Thyroid gland (tissue), 4 donors: ENCODE measurements at regions not wholly inside any gene's neighbourhood (a gene's known extent, or its start where the extent isn't known, plus 50 kb on each side); places are given as distances from the start of the nearest gene placed in this dataset.

ENCODE experiments used
- DNase-seq, 2 donors: peaks; one replicate each; pipeline ENCODE4 v3.0.0-alpha.2; 2019
- H3K27ac ChIP-seq, 3 donors: fragments of 200-600 bp; sonication (generic); 1 replicate in 2 of 3; 2 replicates in 1 of 3; pipeline ENCODE4 v1.5.1; 2016 to 2019; ENCODE audit warnings: mild to moderate bottlenecking in 1 of 3, moderate library complexity in 1 of 3
- H3K27me3 ChIP-seq: fragments of 200-600 bp; sonication (generic); one replicate; pipeline ENCODE4 v1.5.1; 2019
- H3K36me3 ChIP-seq, 2 donors: fragments of 200-600 bp; sonication (generic); one replicate each; pipeline ENCODE4 v1.5.1; 2016 to 2019
- H3K4me1 ChIP-seq, 2 donors: fragments of 200-600 bp; sonication (generic); one replicate each; pipeline ENCODE4 v1.5.1; 2017 to 2019
- H3K4me3 ChIP-seq, 3 donors: fragments of 200-600 bp; sonication (generic); replicated peaks in 1 of 3; 1 replicate in 2 of 3; 2 replicates in 1 of 3; pipeline ENCODE4 v1.5.1; 2016; ENCODE audit warnings: mild to moderate bottlenecking in 1 of 3
- H3K9me3 ChIP-seq: fragments of 200-600 bp; sonication (generic); one replicate; pipeline ENCODE4 v1.5.1; 2017
- POLR2A ChIP-seq, 2 donors: fragments of 450-650 bp; IDR thresholded peaks; one replicate each; pipeline ENCODE4 v1.6.1; 2017; ENCODE audit warnings: antibody characterized with exemption in 2 of 2, mild to moderate bottlenecking in 2 of 2, moderate library complexity in 1 of 2
- WGBS, 2 donors: methylation state at CpG; one replicate each; pipeline ENCODE4 v1.1.5; 2017; 5-methylcytosine and 5-hydroxymethylcytosine counted together
- intact Hi-C: fragments of 100-400 bp; cut with DNase I; formaldehyde crosslinking; loops from one replicate; pipeline ENCODE4 v1.15.1; 2023
- TF ChIP-seq, protein P1 (sequence below), 6 experiments: fragments of 200-600 bp in 3 of 6; fragments of 450-650 bp in 3 of 6; sonication (generic) in 3 of 6; IDR thresholded peaks; one replicate each; pipeline ENCODE4 v1.5.1; 2016 to 2019; ENCODE audit warnings: antibody characterized with exemption in 6 of 6, mild to moderate bottlenecking in 2 of 6, inconsistent platforms in 1 of 6, moderate library complexity in 1 of 6

DNA sequence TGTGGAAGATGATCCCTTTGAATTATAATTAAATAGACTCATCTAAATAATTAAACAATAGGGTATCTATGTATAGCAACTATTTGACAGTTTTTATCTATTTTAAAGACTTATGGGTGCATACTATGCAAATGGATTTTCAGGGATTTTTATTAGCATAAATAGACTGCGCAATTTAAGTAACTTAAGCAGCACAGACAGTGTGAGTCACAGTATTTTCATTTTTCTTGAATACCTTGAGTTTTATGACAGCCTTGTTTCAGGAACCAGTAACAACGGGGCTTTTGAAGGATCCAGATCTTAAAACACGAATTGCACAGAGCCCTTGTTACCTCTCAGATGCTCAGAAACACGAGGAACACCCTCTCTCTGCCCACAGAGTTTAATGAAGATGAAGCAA lies 175.5 kb upstream of the CD96 start:
- H3K36me3 ChIP-seq: no peaks in the 10 kb centered on the region

DNA sequence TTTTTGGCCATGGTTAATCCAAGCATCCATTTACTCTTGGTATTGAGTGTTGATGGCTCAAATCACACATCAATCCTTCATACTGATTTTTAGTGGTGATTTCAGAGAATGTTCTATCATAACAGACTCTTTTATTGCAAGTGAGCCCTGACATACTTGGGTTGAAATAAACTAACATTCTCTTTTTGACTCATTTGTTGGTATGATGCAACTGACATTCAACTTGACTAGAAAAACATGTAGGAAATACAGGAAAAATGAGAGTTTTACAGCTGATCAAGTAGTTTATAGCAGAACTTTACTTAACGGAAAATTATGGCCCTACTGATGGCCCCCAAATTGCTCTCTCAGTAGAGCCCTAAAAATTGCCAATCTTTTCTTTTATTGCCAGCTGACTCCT lies 173.9 kb upstream of the CD96 start:
- no peaks in the 10 kb centered on the region for H3K27me3 ChIP-seq
- WGBS, 2 donors: 74 to 80% methylated on average over 1 of the region's 1 CpG
- DNase-seq: no peak
- no peaks in the 10 kb centered on the region for H3K4me1 ChIP-seq
- TF ChIP-seq, protein P1, sequence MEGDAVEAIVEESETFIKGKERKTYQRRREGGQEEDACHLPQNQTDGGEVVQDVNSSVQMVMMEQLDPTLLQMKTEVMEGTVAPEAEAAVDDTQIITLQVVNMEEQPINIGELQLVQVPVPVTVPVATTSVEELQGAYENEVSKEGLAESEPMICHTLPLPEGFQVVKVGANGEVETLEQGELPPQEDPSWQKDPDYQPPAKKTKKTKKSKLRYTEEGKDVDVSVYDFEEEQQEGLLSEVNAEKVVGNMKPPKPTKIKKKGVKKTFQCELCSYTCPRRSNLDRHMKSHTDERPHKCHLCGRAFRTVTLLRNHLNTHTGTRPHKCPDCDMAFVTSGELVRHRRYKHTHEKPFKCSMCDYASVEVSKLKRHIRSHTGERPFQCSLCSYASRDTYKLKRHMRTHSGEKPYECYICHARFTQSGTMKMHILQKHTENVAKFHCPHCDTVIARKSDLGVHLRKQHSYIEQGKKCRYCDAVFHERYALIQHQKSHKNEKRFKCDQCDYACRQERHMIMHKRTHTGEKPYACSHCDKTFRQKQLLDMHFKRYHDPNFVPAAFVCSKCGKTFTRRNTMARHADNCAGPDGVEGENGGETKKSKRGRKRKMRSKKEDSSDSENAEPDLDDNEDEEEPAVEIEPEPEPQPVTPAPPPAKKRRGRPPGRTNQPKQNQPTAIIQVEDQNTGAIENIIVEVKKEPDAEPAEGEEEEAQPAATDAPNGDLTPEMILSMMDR (IDR thresholded peaks at IDR 0.05): no peak
- TF ChIP-seq POLR2A (IDR thresholded peaks at IDR 0.05): no peak
- H3K9me3 ChIP-seq: no peaks in the 10 kb centered on the region
- H3K27ac ChIP-seq: no peak overlapping the region
- H3K36me3 ChIP-seq: no peaks in the 10 kb centered on the region
- intact Hi-C loops: no loop called here
- H3K4me3 ChIP-seq: no peak overlapping the region

More for the DNA sequence above, 175.5 kb upstream of the CD96 start:
- no peak for TF ChIP-seq POLR2A (IDR thresholded peaks at IDR 0.05)
- TF ChIP-seq, protein P1 (IDR thresholded peaks at IDR 0.05): no peak
- Histone ChIP-seq H3K4me3 (no peak overlapping the region), H3K27me3 (no peaks in the 10 kb centered on the region), H3K4me1 (no peaks in the 10 kb centered on the region), H3K9me3 (no peaks in the 10 kb centered on the region), H3K27ac (no peak overlapping the region)
- intact Hi-C loops: no loop called here
- DNase-seq: no peak
- WGBS, 2 donors: 81 to 86% methylated on average over 4 of the region's 4 CpGs

DNA sequence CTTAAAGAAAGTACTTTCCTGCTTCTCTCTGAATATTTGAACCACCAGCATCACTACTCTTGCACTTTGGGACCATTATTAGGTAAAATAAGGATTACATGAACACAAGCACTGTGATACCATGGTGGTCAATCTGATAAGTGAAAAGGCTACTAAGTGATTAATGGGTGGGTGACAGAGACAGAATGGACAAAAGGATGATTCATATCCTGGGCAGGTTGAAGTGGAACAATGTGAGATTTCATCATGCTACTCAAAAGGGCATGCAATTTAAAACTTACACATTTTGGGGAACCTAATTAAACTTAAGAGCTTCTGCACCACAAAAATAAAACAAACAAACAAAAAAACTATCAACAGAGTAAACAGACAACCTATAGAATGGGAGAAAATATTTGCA lies 172.0 kb upstream of the CD96 start:
- Histone ChIP-seq H3K36me3 (no peaks in the 10 kb centered on the region), H3K27ac (no peak overlapping the region), H3K4me3 (no peak overlapping the region), H3K9me3 (no peaks in the 10 kb centered on the region), H3K27me3 (no peaks in the 10 kb centered on the region), H3K4me1 (no peaks in the 10 kb centered on the region)
- DNase-seq: no peak
- TF ChIP-seq POLR2A (IDR thresholded peaks at IDR 0.05): no peak
- TF ChIP-seq, protein P1 (IDR thresholded peaks at IDR 0.05): no peak
- intact Hi-C loops: no loop called here

DNA sequence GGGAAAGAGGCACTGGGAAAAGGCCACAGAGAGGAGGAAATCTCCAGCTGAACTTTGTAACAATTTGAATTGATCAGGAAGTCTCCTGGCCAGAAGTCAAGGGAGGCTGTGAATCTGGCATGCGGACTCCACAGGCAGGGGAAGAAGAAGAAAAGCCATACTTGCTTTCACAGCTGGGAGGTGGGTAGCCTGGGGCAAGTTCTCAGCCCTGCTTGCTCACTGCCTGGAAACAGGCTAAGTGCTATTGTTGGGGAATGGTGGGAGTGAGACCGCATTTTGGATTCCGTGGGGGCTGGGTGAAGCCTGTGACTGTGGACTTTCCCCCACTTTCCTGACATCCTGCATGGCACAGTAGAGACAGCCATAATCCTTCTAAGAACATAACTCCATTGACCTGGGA lies 168.8 kb upstream of the CD96 start:
- no peaks in the 10 kb centered on the region for H3K4me1 ChIP-seq
- H3K4me3 ChIP-seq: no peak overlapping the region
- H3K27ac ChIP-seq: no peak overlapping the region
- H3K9me3 ChIP-seq: no peaks in the 10 kb centered on the region
- intact Hi-C loops: no loop called here
- no peaks in the 10 kb centered on the region for H3K36me3 ChIP-seq
- WGBS, 2 donors: 93 to 95% methylated on average over 3 of the region's 3 CpGs
- TF ChIP-seq POLR2A (IDR thresholded peaks at IDR 0.05): no peak
- TF ChIP-seq, protein P1 (IDR thresholded peaks at IDR 0.05): no peak
- H3K27me3 ChIP-seq: no peaks in the 10 kb centered on the region
- no peak for DNase-seq

DNA sequence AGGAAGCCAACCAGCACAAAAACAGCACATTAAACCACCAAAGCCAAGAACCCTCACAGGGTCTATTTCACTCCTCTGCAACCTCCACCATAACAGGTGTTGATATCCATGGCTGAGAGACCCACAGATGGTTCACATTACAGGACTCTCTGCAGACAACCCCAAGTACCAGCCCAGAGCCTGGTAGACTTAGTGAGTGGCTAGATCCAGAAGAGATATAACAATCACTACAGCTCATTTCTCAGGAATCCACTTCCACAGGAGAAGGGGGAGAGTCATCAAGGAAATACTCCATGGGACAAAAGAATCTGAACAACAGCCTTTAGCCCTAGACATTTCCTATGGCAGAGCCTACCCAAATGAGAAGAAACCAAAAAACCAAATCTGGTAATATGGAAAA lies 168.1 kb upstream of the CD96 start:
- no peaks in the 10 kb centered on the region for H3K9me3 ChIP-seq
- H3K36me3 ChIP-seq: no peaks in the 10 kb centered on the region
- no peak for DNase-seq
- intact Hi-C loops: no loop called here
- H3K4me3 ChIP-seq: no peak overlapping the region
- no peak overlapping the region for H3K27ac ChIP-seq
- H3K4me1 ChIP-seq: no peaks in the 10 kb centered on the region
- H3K27me3 ChIP-seq: no peaks in the 10 kb centered on the region
- TF ChIP-seq, protein P1 (IDR thresholded peaks at IDR 0.05): no peak
- TF ChIP-seq POLR2A (IDR thresholded peaks at IDR 0.05): no peak
